SK-N-MC (cell line): ENCODE measurements at regions not wholly inside any gene's neighbourhood (a gene's known extent, or its start where the extent isn't known, plus 50 kb on each side); places are given as distances from the start of the nearest gene placed in this dataset.

Experiments
- EZH2 ChIP-seq: fragments of 200-600 bp; sonication (generic); IDR thresholded peaks from one replicate; pipeline ENCODE4 v1.6.1; 2017; ENCODE audit warnings: antibody characterized with exemption
- FOXP2 ChIP-seq: optimal IDR thresholded peaks from 2 replicates; pipeline ENCODE3; 2011; ENCODE audit warnings: mild to moderate bottlenecking, moderate library complexity; ENCODE audit not compliant: insufficient read depth; ENCODE audit errors: extremely low read length, control extremely low read depth
- POLR2AphosphoS5 ChIP-seq: IDR thresholded peaks from 2 replicates; pipeline ENCODE4 v1.6.1; 2012; ENCODE audit warnings: mild to moderate bottlenecking, low read depth, low read length, borderline replicate concordance

DNA sequence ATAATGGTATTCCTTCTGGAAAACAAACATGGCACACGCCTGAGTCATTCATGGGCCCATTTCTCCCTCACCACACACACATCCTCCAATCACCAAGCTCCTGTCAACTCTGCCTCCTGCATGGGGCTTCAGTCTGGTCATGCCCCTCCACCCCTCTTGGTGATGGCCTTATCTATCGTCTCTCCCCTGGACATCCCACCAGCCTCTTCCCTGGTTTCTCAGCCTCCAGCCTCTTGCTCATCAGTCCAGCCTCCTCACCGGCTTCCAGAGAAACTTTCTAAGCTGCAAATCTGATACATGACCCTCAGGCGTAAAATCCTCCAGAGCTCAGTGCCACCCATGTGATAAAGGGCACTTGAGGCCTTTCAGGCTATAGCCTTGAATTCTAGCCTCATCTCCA, 243.9 kb downstream of the FOXD2 start:
- no peak for TF ChIP-seq EZH2
- TF ChIP-seq POLR2AphosphoS5: no peak
- TF ChIP-seq FOXP2: no peak
